GM10248 (cell line): ENCODE measurements at regions not wholly inside any gene's neighbourhood (a gene's known extent, or its start where the extent isn't known, plus 50 kb on each side); places are given as distances from the start of the nearest gene placed in this dataset.

Experiments used
- CTCF ChIA-PET: fragments of 300-600 bp; sonication (Branson Sonifier 250); formaldehyde crosslinking; extraction: SDS; loops from one replicate; lab custom pipeline; 2021; ENCODE audit warnings: antibody characterized with exemption; lab: Yijun Ruan, JAX
- POLR2A ChIA-PET: fragments of 350-650 bp; sonication (Branson Sonifier 250); formaldehyde crosslinking; extraction: SDS; loops from one replicate; lab custom pipeline; 2020; ENCODE audit warnings: antibody characterized with exemption; lab: Yijun Ruan, JAX
- DNase-seq: peaks from one replicate; pipeline ENCODE4 v3.0.0; 2012; ENCODE audit errors: extremely low spot score
- CTCF ChIP-seq: IDR thresholded peaks from 2 replicates; pipeline ENCODE4 v1.5.1; 2012; ENCODE audit warnings: mild to moderate bottlenecking, low read depth; ENCODE audit errors: extremely low read depth, missing control alignments, control extremely low read depth

DNA sequence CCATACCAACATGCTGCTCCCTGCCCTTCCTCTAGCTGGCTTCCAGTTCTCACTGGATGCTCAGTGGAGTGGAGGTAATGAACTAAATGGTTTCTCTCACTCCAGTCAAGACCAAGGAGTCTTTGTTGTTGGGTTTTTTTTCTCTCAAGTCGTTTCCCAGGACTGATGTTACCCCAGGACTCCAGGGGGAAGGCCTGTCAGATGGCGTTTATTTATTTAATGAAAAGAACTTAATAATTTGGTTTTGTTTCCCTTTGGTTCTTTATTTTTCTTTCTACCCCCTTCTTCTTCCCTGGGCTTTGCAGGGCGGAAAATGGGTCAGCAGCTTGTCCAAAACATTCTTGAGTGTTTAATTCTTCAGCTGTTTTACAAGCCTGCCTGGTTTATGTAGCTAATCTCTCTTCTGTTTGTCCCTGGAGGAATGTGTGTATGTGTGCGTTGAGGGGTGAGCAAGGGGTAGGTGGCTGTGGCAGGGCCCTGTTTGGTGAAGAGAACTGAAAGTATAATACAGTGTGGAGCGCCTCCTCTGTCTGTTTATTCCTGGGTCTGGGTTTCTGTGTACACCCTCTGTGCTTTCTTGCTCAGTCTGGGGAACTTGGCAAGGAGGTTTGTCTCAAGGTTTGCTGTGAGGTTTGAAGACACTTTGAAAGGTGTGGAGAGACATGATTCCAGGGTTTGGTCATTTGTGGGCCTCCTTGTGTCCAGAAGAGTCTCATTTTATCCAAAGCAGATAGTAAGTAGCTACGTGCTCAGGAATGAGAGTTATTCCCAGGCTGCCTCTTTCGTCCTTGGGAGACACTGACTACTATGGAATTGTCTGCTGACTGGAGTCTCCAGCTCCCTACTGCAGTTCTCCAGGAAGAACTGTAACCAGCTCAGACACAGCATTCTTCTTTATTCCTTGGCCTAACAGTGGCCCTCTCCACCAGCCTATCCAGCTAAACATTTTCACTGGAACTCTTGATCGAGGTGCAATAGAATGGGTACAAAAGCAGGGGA lies 175.5 kb downstream of the ADAMTS15 start:
- CTCF ChIA-PET: interaction anchor here (1.0 to 1.5 kb wide), 2 partner anchors 20 to 36 kb away, joined by 3 to 4 read pairs; no protein-coding TSS in a partner anchor
- no peak for TF ChIP-seq CTCF
- POLR2A ChIA-PET: no interaction called here
- no peak for DNase-seq

- ChIA-PET CTCF (interaction anchor here (1.0 to 1.5 kb wide), 2 partner anchors 18 to 38 kb away, joined by 3 to 4 read pairs; no protein-coding TSS in a partner anchor), POLR2A (no interaction called here)
- DNase-seq: no peak
- TF ChIP-seq CTCF: no peak
These were observed 176.6 kb downstream of the ADAMTS15 start for GRCh38 chr11:130624971-130625544.

- DNase-seq: no peak
- POLR2A ChIA-PET: no interaction called here
- CTCF ChIA-PET: no interaction called here
- no peak for TF ChIP-seq CTCF
These were observed 177.3 kb downstream of the ADAMTS15 start for GRCh38 chr11:130625578-130626306.

DNA sequence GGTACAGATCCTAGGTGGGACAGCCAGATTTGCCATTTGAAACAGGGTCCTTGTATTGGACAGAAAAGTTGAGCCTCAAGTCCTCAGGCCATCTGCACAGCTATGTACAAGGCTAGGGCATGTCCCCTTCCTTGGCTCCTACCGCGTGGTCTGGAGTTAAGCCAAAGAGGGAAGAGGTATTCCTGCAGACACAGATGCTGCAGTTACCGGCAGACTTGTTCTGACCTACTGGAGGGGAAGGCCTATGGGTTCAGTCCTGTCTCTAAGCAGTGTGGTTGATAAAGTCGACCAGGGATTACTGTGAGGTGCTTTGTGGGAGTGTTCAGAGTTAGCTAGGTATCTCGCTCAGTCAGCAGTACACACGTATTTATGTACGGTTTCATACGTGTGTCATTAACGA lies 180.6 kb downstream of the ADAMTS15 start:
- ChIA-PET CTCF (no interaction called here), POLR2A (no interaction called here)
- no peak for DNase-seq
- no peak for TF ChIP-seq CTCF

DNA sequence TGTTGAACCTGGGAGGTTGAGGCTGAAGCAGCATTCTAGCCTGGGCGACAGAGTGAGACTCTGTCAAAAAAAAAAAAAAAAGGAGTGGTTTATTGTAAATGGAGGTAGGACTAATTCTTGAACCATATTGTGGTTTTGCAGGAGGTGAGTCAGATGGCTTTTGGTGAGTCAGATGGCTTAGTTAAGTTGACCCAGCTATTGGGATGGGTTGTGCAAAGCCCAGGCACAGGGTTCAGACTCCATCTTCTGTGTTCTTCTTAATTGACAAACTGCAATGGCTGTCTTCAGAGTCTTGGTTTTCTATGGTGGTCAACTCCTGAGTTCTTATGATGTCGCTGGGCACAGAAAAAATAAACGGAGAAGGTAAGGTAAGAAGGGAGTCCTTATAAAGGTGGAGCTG lies 182.7 kb downstream of the ADAMTS15 start:
- POLR2A ChIA-PET: no interaction called here
- CTCF ChIA-PET: no interaction called here

More for the DNA sequence above, 182.7 kb downstream of the ADAMTS15 start:
- no peak for DNase-seq
- TF ChIP-seq CTCF: no peak
